GM10266 (cell line): ENCODE measurements at regions not wholly inside any gene's neighbourhood (a gene's known extent, or its start where the extent isn't known, plus 50 kb on each side); places are given as distances from the start of the nearest gene placed in this dataset.
A peak's percentile ranks its signal among the peaks of the same experiment; 100 is the strongest.
"Not testable (repeated sequence)": the region's sequence is repeated elsewhere in the genome, so short reads cannot be mapped to it uniquely, and the experiment has no call there.

ENCODE experiments used
- DNase-seq: peaks from one replicate; pipeline ENCODE4 v3.0.0; 2012; ENCODE audit errors: extremely low spot score
- CTCF ChIP-seq: IDR thresholded peaks from 2 replicates; pipeline ENCODE4 v1.5.1; 2012; ENCODE audit warnings: mild to moderate bottlenecking, low read depth; ENCODE audit not compliant: control insufficient read depth, insufficient read depth; ENCODE audit errors: missing control alignments

GRCh38 chr5:40437452-40437861 lies 242.3 kb upstream of the PTGER4 start:
- no peak for TF ChIP-seq CTCF
- peak; percentile 47 for DNase-seq

GRCh38 chr5:40436535-40437237 lies 243.0 kb upstream of the PTGER4 start:
- peak; percentile 49 for DNase-seq
- TF ChIP-seq CTCF: no peak

- not testable (repeated sequence) for DNase-seq
Measured at GRCh38 chr5:40435706-40436105, 244.0 kb upstream of the PTGER4 start.

GRCh38 chr5:40432836-40433235 lies 246.9 kb upstream of the PTGER4 start:
- no peak for TF ChIP-seq CTCF
- no peak for DNase-seq

- TF ChIP-seq CTCF: no peak
- no peak for DNase-seq
Measured at GRCh38 chr5:40431734-40432133, 248.0 kb upstream of the PTGER4 start.

GRCh38 chr5:40430101-40430710 lies 249.5 kb upstream of the PTGER4 start:
- DNase-seq: no peak
- no peak for TF ChIP-seq CTCF

GRCh38 chr5:40429258-40430100 lies 250.2 kb upstream of the PTGER4 start:
- no peak for TF ChIP-seq CTCF
- DNase-seq: no peak
